Lower leg skin (tissue), 4 donors: ENCODE measurements at regions not wholly inside any gene's neighbourhood (a gene's known extent, or its start where the extent isn't known, plus 50 kb on each side); places are given as distances from the start of the nearest gene placed in this dataset.

ENCODE experiments used
- DNase-seq, 2 donors: peaks; one replicate each; pipeline ENCODE4 v3.0.0-alpha.2; 2019; ENCODE audit warnings: low spot score in 2 of 2
- H3K4me3 ChIP-seq: fragments of 200-600 bp; sonication (generic); 2 replicates; pipeline ENCODE4 v1.5.1; 2017; ENCODE audit warnings: mild to moderate bottlenecking, low read depth; ENCODE audit not compliant: poor library complexity, severe bottlenecking
- POLR2A ChIP-seq, 2 donors: fragments of 450-650 bp; IDR thresholded peaks; one replicate each; pipeline ENCODE4 v1.6.1; 2016 to 2017; ENCODE audit warnings: antibody characterized with exemption in 2 of 2, mild to moderate bottlenecking in 1 of 2, moderate library complexity in 1 of 2
- WGBS, 2 donors: methylation state at CpG; one replicate each; pipeline ENCODE4 v1.1.5; 2018; 5-methylcytosine and 5-hydroxymethylcytosine counted together
- intact Hi-C: fragments of 100-400 bp; cut with DNase I; formaldehyde crosslinking; loops from one replicate; pipeline ENCODE4 v1.15.0; 2023; ENCODE audit warnings: low total_unique reads
- TF ChIP-seq, protein P1 (sequence below), 3 donors: fragments of 450-650 bp; IDR thresholded peaks; one replicate each; pipeline ENCODE4 v1.5.1; 2016; ENCODE audit warnings: antibody characterized with exemption in 3 of 3, mild to moderate bottlenecking in 3 of 3, moderate library complexity in 2 of 3

DNA sequence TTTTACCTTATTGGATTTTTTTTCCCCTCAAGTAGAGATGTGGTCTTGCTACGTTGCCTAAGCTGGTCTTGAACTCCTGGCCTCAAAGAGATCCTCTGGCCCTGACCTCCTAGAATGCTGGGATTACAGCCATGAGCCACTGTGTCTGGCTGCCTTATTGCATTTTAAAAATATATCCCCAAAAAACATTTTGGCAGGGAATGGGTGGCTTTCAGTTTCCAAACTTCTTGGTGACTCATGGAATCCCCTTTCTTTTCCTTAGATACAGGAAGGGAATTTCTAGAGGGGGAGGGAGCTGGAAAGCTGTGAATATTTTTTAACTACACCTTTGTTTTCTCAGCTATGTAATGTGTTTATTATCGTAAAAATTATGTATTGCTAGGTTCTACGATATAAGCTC lies 73.3 kb downstream of the SNRPE start:
- 66 to 74% methylated on average over 3 of the region's 3 CpGs for WGBS, 2 donors

DNA sequence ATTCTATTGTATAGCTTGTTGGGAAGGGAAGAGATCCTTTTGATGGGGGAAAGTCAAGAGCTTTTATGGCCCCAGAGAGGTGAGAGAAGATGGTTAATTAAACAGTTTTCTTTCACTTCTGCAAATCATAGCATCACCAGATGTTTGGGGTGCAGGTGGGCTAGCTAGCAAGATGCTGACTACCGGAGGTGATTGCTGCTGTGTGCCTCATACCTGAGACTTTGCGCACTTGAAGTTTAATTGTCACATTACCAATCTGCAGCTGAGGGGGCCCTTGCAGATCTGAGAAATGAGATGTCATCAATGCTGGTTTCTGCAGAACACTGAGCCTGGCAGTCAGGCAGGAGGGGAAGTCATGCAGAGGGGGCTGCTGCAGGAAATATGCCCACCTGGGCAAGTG lies 73.9 kb downstream of the SNRPE start:
- intact Hi-C loops = no loop called here
- no peak for TF ChIP-seq POLR2A (IDR thresholded peaks at IDR 0.05)
- TF ChIP-seq, protein P1, sequence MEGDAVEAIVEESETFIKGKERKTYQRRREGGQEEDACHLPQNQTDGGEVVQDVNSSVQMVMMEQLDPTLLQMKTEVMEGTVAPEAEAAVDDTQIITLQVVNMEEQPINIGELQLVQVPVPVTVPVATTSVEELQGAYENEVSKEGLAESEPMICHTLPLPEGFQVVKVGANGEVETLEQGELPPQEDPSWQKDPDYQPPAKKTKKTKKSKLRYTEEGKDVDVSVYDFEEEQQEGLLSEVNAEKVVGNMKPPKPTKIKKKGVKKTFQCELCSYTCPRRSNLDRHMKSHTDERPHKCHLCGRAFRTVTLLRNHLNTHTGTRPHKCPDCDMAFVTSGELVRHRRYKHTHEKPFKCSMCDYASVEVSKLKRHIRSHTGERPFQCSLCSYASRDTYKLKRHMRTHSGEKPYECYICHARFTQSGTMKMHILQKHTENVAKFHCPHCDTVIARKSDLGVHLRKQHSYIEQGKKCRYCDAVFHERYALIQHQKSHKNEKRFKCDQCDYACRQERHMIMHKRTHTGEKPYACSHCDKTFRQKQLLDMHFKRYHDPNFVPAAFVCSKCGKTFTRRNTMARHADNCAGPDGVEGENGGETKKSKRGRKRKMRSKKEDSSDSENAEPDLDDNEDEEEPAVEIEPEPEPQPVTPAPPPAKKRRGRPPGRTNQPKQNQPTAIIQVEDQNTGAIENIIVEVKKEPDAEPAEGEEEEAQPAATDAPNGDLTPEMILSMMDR (IDR thresholded peaks at IDR 0.05) = no peak
- no peak overlapping the region for H3K4me3 ChIP-seq
- no peak for DNase-seq
- 88 to 89% methylated on average over 2 of the region's 2 CpGs for WGBS, 2 donors

More for the DNA sequence above, 73.3 kb downstream of the SNRPE start:
- DNase-seq = no peak
- no peak overlapping the region for H3K4me3 ChIP-seq
- TF ChIP-seq, protein P1 (IDR thresholded peaks at IDR 0.05) = no peak
- TF ChIP-seq POLR2A (IDR thresholded peaks at IDR 0.05) = no peak
- intact Hi-C loops = no loop called here

DNA sequence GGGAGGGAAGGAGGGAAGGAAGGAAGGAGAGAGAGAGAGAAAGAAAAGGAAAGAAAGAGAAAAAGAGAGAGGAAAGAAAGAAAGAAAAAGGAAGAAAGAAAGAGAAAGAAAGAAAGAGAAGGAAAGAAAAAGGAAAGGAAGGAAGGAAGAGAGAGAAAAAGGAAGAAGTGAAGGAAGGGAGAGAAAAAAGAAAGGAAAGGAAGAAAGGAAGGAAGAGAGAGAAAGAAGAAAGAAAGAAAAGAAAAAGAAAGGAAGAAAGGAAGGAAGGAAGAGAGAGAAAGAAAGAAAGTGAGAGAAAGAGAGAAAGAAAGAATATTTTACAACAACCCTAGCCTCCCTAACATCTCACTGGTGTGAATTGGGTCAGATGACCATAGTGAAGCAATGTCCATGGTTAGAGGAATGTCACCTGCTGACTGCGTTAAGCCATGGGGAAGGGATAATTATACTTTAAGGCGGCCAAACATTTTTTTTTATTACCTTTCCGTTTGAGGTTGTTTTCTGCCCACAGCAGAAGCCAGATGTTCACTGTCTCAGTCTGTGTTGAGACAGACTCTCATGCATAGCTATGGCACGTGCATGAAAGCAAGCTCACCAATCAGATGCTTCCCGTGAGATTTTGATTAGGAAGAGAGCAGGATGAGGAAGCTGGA lies 76.4 kb downstream of the SNRPE start:
- TF ChIP-seq, protein P1 (IDR thresholded peaks at IDR 0.05) = no peak
- no peak for TF ChIP-seq POLR2A (IDR thresholded peaks at IDR 0.05)
- DNase-seq = no peak
- intact Hi-C loops = no loop called here
- no peak overlapping the region for H3K4me3 ChIP-seq
- 18 to 21% methylated on average over 5 of the region's 5 CpGs for WGBS, 2 donors

DNA sequence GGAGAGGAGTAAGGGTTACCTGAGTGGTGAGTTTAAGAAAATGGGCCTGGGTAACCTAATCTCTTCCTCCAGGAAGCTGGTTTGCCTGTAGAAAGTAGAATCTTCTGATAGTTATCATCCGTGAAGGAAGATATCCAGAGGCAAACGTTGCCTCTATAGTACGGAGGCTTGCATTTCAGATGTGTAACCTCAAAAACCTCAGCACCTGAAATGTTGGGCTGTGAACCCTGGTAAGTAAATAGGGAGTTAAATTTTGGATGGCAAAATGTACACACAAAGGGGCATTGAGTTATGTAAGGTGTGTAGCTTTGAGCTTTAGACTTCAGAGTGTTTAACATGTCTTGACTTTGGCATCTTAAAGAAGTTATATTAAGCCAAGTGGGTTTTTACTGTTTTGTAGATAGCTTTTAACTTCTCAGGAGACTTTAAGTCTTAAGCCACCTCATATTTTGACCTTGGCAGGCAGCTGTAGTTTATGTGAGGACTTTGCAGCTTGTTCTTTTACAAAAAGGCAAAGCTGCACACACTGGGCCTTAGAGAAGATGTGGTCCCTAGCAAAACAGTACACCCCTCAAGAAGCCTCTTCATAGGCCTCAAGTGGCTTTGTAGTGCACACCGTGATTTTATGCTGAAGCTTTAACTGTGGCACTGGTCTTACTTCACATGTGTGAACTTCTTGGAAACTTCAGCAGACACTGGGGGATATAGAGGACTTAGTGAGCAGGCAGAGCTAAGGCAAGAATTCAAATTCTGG lies 83.4 kb downstream of the SNRPE start:
- WGBS, 2 donors = 73 to 76% methylated on average over 4 of the region's 4 CpGs
- TF ChIP-seq, protein P1 (IDR thresholded peaks at IDR 0.05) = no peak
- no peak for TF ChIP-seq POLR2A (IDR thresholded peaks at IDR 0.05)
- intact Hi-C loops = no loop called here
- DNase-seq = no peak
- H3K4me3 ChIP-seq = no peak overlapping the region

DNA sequence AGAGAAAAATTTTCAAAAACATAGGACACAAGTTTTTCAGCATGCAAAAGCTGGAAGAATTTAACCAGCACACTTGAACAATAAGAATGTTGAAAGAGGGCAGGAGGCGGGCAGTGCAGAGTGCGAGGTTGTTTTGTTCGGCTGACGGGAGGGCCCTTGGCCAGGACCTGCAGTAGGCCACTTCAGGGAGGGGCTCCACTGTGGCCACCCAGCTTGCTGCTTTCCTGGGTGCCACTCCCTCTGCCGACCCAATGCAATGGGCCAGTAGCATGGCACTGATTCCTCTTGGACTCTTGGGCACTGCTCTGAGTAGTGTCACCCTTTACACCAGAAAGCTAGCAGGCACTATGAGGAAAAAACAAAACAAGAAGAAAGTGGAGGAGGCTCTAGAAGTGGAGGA lies 92.9 kb downstream of the SNRPE start:
- intact Hi-C loops = no loop called here
- WGBS, 2 donors = 91 to 93% methylated on average over 5 of the region's 5 CpGs
- DNase-seq = no peak
- H3K4me3 ChIP-seq = no peak overlapping the region
- no peak for TF ChIP-seq POLR2A (IDR thresholded peaks at IDR 0.05)
- TF ChIP-seq, protein P1 (IDR thresholded peaks at IDR 0.05) = no peak
